Activated CD4-positive, CD25-positive, alpha-beta regulatory T cell treated with anti-CD3 and anti-CD28 coated beads, Interleukin-2, amount 50 U/mL, for 16 hours (primary cell): ENCODE measurements at regions not wholly inside any gene's neighbourhood (a gene's known extent, or its start where the extent isn't known, plus 50 kb on each side); places are given as distances from the start of the nearest gene placed in this dataset.
"Not testable (repeated sequence)": the region's sequence is repeated elsewhere in the genome, so short reads cannot be mapped to it uniquely, and the experiment has no call there.

ENCODE experiments used
- DNase-seq: peaks from one replicate; pipeline ENCODE4 v3.0.0-alpha.2; 2020; ENCODE audit warnings: low read depth, low spot score

GRCh38 chr16:51864575-51864974, 682.4 kb downstream of the TOX3 start:
- DNase-seq, result no peak

GRCh38 chr16:51854401-51854951, 692.5 kb downstream of the TOX3 start:
- no peak for DNase-seq

- DNase-seq, result no peak
Observed at GRCh38 chr16:51853586-51853985, 693.4 kb downstream of the TOX3 start.

GRCh38 chr16:51852892-51853291, 694.1 kb downstream of the TOX3 start:
- no peak for DNase-seq

GRCh38 chr16:51851111-51851510, 695.8 kb downstream of the TOX3 start:
- DNase-seq, result no peak

GRCh38 chr16:51849715-51850114, 697.2 kb downstream of the TOX3 start:
- DNase-seq, result no peak

- no peak for DNase-seq
Observed at GRCh38 chr16:51845586-51846305, 694.7 kb upstream of the SALL1 start.

GRCh38 chr16:51839727-51840462, 688.8 kb upstream of the SALL1 start:
- no peak for DNase-seq

GRCh38 chr16:51834794-51835193, 683.7 kb upstream of the SALL1 start:
- DNase-seq, result no peak

GRCh38 chr16:51834133-51834532, 683.1 kb upstream of the SALL1 start:
- no peak for DNase-seq

GRCh38 chr16:51831595-51832367, 680.7 kb upstream of the SALL1 start:
- no peak for DNase-seq

GRCh38 chr16:51831034-51831433, 680.0 kb upstream of the SALL1 start:
- not testable (repeated sequence) for DNase-seq

GRCh38 chr16:51825779-51826178, 674.7 kb upstream of the SALL1 start:
- no peak for DNase-seq

- no peak for DNase-seq
Observed at GRCh38 chr16:51822471-51822870, 671.4 kb upstream of the SALL1 start.

GRCh38 chr16:51821527-51821926, 670.5 kb upstream of the SALL1 start:
- no peak for DNase-seq

GRCh38 chr16:51820176-51820575, 669.1 kb upstream of the SALL1 start:
- DNase-seq, result no peak

GRCh38 chr16:51818342-51818944, 667.4 kb upstream of the SALL1 start:
- no peak for DNase-seq

- DNase-seq, result no peak
Observed at GRCh38 chr16:51816929-51817328, 665.9 kb upstream of the SALL1 start.

GRCh38 chr16:51815523-51815922, 664.5 kb upstream of the SALL1 start:
- no peak for DNase-seq

- DNase-seq, result no peak
Observed at GRCh38 chr16:51814617-51815016, 663.5 kb upstream of the SALL1 start.

- DNase-seq, result no peak
Observed at GRCh38 chr16:51813609-51814008, 662.5 kb upstream of the SALL1 start.

- no peak for DNase-seq
Observed at GRCh38 chr16:51812945-51813344, 661.9 kb upstream of the SALL1 start.
